Progenitor cell of endocrine pancreas (in vitro differentiated cells): ENCODE measurements at regions not wholly inside any gene's neighbourhood (a gene's known extent, or its start where the extent isn't known, plus 50 kb on each side); places are given as distances from the start of the nearest gene placed in this dataset.

Experiments
- DNase-seq: peaks from one replicate; pipeline ENCODE4 v3.0.0; 2021; ENCODE audit warnings: low spot score; ENCODE audit not compliant: unreplicated experiment
- H3K27ac Mint-ChIP-seq: 2 replicates; pipeline ENCODE4 v1.8.0; 2021; ENCODE audit warnings: mild to moderate bottlenecking, moderate library complexity, mixed read lengths
- H3K27me3 Mint-ChIP-seq: 2 replicates; pipeline ENCODE4 v1.8.0; 2021; ENCODE audit warnings: mixed read lengths
- H3K36me3 Mint-ChIP-seq: 2 replicates; pipeline ENCODE4 v1.8.0; 2022; ENCODE audit warnings: mixed read lengths; ENCODE audit not compliant: insufficient read depth
- H3K4me1 Mint-ChIP-seq: 2 replicates; pipeline ENCODE4 v1.8.0; 2021; ENCODE audit warnings: low read depth, mixed read lengths
- H3K4me3 Mint-ChIP-seq: 2 replicates; pipeline ENCODE4 v1.8.0; 2021; ENCODE audit warnings: low read depth, mild to moderate bottlenecking, moderate library complexity, mixed read lengths
- H3K9me3 Mint-ChIP-seq: 2 replicates; pipeline ENCODE4 v1.8.0; 2021; ENCODE audit warnings: low read depth, mixed read lengths
- TF ChIP-seq, protein P1 (sequence below): fragments of 200-600 bp; sonication (generic); IDR thresholded peaks from one replicate; pipeline ENCODE4 v1.5.0; 2021; ENCODE audit warnings: antibody characterized with exemption, mild to moderate bottlenecking; ENCODE audit not compliant: unreplicated experiment

DNA sequence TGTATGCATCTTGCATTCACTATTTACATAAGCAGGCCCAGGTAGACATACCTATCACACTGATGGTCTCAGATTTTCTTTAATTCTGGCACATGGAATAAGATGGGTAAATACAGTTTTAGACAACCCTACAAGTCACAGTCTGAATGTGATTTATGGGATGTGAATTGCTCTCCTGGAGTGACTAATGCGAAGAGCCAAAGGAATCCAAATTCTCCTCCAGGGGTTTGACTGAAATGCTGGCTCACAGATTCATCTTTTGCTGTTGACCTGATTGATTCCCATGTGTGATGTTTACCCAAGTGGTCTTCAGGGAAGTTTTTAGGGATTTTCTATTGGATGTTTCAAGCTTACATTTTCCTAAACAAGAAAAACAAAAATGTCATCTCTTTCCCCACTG is 277.9 kb upstream of the MON1B start:
- TF ChIP-seq, protein P1, sequence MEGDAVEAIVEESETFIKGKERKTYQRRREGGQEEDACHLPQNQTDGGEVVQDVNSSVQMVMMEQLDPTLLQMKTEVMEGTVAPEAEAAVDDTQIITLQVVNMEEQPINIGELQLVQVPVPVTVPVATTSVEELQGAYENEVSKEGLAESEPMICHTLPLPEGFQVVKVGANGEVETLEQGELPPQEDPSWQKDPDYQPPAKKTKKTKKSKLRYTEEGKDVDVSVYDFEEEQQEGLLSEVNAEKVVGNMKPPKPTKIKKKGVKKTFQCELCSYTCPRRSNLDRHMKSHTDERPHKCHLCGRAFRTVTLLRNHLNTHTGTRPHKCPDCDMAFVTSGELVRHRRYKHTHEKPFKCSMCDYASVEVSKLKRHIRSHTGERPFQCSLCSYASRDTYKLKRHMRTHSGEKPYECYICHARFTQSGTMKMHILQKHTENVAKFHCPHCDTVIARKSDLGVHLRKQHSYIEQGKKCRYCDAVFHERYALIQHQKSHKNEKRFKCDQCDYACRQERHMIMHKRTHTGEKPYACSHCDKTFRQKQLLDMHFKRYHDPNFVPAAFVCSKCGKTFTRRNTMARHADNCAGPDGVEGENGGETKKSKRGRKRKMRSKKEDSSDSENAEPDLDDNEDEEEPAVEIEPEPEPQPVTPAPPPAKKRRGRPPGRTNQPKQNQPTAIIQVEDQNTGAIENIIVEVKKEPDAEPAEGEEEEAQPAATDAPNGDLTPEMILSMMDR: no peak
- Mint-ChIP-seq H3K9me3 (no peaks in the 10 kb centered on the region), H3K4me3 (no peak overlapping the region), H3K27ac (no peak overlapping the region), H3K27me3 (no peaks in the 10 kb centered on the region), H3K36me3 (no peaks in the 10 kb centered on the region), H3K4me1 (no peaks in the 10 kb centered on the region)
- no peak for DNase-seq

DNA sequence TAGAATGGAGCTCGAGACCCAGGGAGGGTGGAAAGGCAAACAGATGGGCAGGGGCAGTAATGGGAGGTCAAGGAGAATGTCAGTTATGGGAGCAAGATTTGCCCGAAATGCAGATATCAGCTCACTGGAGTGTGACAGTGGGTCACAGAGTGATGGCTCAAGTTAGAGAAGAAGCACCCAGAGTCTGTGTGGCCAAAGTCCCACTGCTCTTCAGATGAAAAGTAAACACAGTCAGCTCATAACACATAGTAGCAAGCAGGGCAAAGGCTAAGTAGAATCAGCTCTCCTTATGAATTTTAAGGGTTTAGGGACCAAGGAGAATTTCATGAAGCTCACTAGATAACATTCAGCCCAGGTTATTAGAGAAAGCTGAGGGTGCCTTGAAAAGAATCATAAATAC is 264.9 kb upstream of the MON1B start:
- no peak for DNase-seq
- TF ChIP-seq, protein P1: no peak
- peaks cover 15% of the 10 kb centered on the region for H3K4me1 Mint-ChIP-seq
- no peaks in the 10 kb centered on the region for H3K36me3 Mint-ChIP-seq
- H3K4me3 Mint-ChIP-seq: no peak overlapping the region
- H3K27ac Mint-ChIP-seq: no peak overlapping the region
- no peaks in the 10 kb centered on the region for H3K27me3 Mint-ChIP-seq
- H3K9me3 Mint-ChIP-seq: peaks cover 12% of the 10 kb centered on the region

DNA sequence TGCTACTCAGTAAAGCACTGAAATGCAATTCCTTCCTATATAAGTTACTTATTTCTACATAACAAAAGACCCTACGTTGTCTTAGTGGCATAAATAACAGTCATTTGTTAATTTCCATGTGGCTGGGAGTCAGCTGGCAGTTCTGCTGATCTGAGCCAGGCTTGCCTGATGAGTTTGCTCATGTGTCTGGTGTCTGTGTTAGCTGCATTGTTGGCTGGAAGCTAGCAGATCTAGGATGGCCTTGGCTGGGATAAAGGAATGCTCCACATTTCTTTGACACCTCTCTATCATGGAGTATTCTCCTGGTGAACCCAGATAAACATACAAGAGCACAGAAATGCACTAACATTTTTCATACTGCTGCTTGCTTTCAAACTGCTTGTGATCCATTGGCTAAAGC is 264.4 kb upstream of the MON1B start:
- H3K27ac Mint-ChIP-seq: no peak overlapping the region
- H3K9me3 Mint-ChIP-seq: peaks cover 12% of the 10 kb centered on the region
- no peaks in the 10 kb centered on the region for H3K36me3 Mint-ChIP-seq
- TF ChIP-seq, protein P1: no peak
- H3K4me1 Mint-ChIP-seq: peaks cover 15% of the 10 kb centered on the region
- no peak overlapping the region for H3K4me3 Mint-ChIP-seq
- DNase-seq: no peak
- no peaks in the 10 kb centered on the region for H3K27me3 Mint-ChIP-seq

DNA sequence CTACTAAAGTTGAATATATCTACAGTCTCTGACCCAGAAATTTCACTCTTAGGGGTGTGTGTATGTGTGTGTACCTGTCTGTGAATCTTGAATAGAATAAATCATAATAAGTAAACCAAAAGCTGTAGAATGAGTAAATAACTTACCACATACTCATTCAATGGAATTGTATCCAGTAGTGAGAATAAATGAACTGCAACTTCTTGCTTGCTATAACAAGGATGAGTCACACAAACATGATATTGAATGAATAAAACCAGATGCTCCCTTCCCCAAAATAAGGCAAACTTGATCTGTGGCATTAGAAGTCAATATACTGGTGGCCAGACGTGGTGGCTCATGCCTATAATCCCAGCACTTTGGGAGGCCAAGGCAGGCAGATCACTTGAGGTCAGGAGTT is 259.8 kb upstream of the MON1B start:
- Mint-ChIP-seq H3K4me1 (peaks cover 8% of the 10 kb centered on the region), H3K27me3 (no peaks in the 10 kb centered on the region), H3K9me3 (peaks cover 5% of the 10 kb centered on the region), H3K27ac (no peak overlapping the region), H3K36me3 (no peaks in the 10 kb centered on the region), H3K4me3 (no peak overlapping the region)
- no peak for DNase-seq
- TF ChIP-seq, protein P1: no peak

DNA sequence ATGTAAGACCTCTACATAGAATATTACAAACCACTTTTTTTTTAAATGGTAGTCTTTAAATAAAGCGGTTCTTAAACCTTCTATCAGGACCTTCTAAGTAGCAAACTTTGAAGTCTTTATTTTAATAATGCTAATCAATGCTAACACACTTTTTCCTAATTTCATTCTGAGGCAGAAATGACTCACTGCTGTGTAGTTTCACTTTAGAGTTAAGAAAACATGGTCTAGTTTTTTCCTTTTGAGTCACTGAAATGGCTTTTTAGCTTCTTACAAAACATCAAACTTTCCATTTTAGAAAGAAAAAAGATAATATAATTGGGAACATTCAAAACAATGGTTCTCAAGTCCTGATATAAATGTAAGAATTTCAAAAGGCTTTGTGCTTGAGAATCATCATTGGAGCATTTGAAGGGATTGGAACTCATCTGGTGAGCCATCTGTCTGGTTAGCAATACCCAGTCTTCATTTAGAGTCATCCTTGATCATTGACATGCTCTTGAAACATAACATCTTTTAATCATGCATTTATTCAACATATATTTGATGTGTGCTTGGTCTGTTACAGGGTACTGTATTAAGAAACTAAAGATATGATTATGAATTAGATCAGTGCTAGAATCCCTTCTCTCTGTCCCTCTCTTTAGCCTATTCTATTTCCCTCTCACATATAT is 258.3 kb upstream of the MON1B start:
- H3K9me3 Mint-ChIP-seq: peaks cover 8% of the 10 kb centered on the region

More for the DNA sequence above, 258.3 kb upstream of the MON1B start:
- no peak for DNase-seq
- no peaks in the 10 kb centered on the region for H3K27me3 Mint-ChIP-seq
- peaks cover 4% of the 10 kb centered on the region for H3K4me1 Mint-ChIP-seq
- no peaks in the 10 kb centered on the region for H3K36me3 Mint-ChIP-seq
- H3K4me3 Mint-ChIP-seq: no peak overlapping the region
- no peak overlapping the region for H3K27ac Mint-ChIP-seq
- TF ChIP-seq, protein P1: no peak
